ENCODE measurements at regions not wholly inside any gene's neighbourhood (a gene's known extent, or its start where the extent isn't known, plus 50 kb on each side); places are given as distances from the start of the nearest gene placed in this dataset.

DNA sequence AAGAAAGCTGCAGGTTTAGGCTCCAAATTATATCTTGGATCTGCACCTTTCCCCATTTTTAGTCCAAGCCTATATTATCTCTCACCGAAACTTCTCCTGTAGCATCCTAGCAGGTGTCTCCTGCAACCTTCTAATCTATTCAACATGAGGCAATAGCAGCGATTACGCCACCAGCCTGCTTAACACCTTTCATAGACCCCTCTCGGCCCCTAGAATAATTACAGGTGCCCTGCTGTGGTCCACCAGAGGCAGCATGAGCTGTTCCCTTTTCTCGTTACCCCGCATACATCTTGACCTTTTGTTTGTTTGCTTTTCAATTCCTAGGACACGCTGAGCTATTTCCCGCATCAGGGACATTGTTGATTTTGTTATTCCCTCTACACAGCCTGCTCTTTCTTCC is 361.9 kb downstream of the CYRIA start:
- no peaks in the 10 kb centered on the region; the same call in 1 of the 2 replicates for H3K9me2 ChIP-seq (replicated peaks; ENCODE audit: insufficient read depth, low read length)
- H3K27me3 ChIP-seq (ENCODE audit: low read length): no peaks in the 10 kb centered on the region
- H3K4me2 ChIP-seq (ENCODE audit: low read depth, low read length, poor library complexity, severe bottlenecking): no peak overlapping the region
- no peak overlapping the region for H2AFZ ChIP-seq (ENCODE audit: low read depth, low read length, severe bottlenecking)
- no peaks in the 10 kb centered on the region for H3K36me3 ChIP-seq (ENCODE audit: low read length)
- TF ChIP-seq EZH2phosphoT487 (conservative IDR thresholded peaks at IDR 0.05; ENCODE audit: low read length): no peak
- TF ChIP-seq CTCF (IDR thresholded peaks at IDR 0.05; ENCODE audit: insufficient read depth, low read length, poor library complexity, severe bottlenecking): no peak
- no peaks in the 10 kb centered on the region for H3K79me2 ChIP-seq (ENCODE audit: insufficient read depth, low read length)
- no peaks in the 10 kb centered on the region for H3F3A ChIP-seq (ENCODE audit: insufficient read depth)
- no peaks in the 10 kb centered on the region for H4K20me1 ChIP-seq (ENCODE audit: low read depth, low read length)
- no peak overlapping the region for H3K27ac ChIP-seq (ENCODE audit: low read depth, low read length)
- H3K9me3 ChIP-seq (ENCODE audit: insufficient read depth, low read length): no peaks in the 10 kb centered on the region
- H3K9ac ChIP-seq (ENCODE audit: low read length): no peak overlapping the region
- H3K4me3 ChIP-seq (ENCODE audit: insufficient read depth, low read length, poor library complexity, severe bottlenecking): no peak overlapping the region

- no peak overlapping the region for H3K4me3 ChIP-seq (ENCODE audit: insufficient read depth, low read length, poor library complexity, severe bottlenecking)
Observed at GRCh38 chr2:16303273-16303577, 362.4 kb downstream of the CYRIA start.

DNA sequence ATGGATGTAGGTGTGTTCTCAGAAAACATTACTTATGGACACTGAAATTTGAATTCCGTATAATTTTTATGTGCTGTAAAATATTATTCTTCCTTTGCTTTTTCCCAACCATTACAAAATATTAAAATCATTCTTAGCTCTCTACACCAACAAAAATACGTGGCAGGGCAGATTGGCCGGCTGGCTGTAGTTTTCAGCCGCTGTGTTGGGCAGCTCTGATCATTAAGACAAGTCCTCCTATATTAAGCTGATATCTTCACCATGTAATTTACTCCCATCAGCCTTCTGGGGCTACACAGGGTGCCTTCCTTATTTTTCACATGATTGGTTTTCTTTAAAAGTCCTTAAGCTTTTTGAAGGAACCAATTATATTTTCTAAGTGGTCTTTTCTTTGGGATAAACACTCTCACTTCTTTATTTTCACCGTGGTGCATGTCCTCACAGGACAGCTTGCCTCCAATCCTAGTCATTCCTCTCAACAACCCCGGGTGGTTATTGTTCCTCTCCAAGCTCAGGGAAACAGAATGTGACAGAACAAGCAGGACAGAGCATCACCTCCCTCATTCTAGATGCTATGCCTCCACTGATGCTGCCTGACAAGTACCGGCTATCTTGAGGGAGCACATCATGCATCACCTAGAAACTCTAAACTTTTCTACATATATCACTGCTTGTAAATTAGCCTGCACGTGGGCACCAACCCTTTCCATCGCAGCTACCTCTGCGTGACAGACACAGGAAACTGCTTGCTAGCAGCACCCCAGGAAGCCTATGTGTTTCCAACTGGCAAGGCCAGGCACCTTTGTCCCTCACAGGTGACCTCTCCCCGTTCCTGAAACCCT is 362.3 kb downstream of the MYCN start:
- H3K9me2 ChIP-seq (replicated peaks; ENCODE audit: insufficient read depth, low read length): no peaks in the 10 kb centered on the region; the same call in 1 of the 2 replicates
- no peak overlapping the region for H3K4me2 ChIP-seq (ENCODE audit: low read depth, low read length, poor library complexity, severe bottlenecking)
- no peaks in the 10 kb centered on the region for H3K9me3 ChIP-seq (ENCODE audit: insufficient read depth, low read length)
- TF ChIP-seq CTCF (IDR thresholded peaks at IDR 0.05; ENCODE audit: insufficient read depth, low read length, poor library complexity, severe bottlenecking): no peak
- TF ChIP-seq EZH2phosphoT487 (conservative IDR thresholded peaks at IDR 0.05; ENCODE audit: low read length): no peak
- no peaks in the 10 kb centered on the region for H3F3A ChIP-seq (ENCODE audit: insufficient read depth)
- no peak overlapping the region for H3K9ac ChIP-seq (ENCODE audit: low read length)
- H3K4me3 ChIP-seq (ENCODE audit: insufficient read depth, low read length, poor library complexity, severe bottlenecking): no peak overlapping the region
- no peak overlapping the region for H3K27ac ChIP-seq (ENCODE audit: low read depth, low read length)
- H3K27me3 ChIP-seq (ENCODE audit: low read length): no peaks in the 10 kb centered on the region
- H4K20me1 ChIP-seq (ENCODE audit: low read depth, low read length): no peaks in the 10 kb centered on the region
- H3K36me3 ChIP-seq (ENCODE audit: low read length): no peaks in the 10 kb centered on the region
- no peak overlapping the region for H2AFZ ChIP-seq (ENCODE audit: low read depth, low read length, severe bottlenecking)
- no peaks in the 10 kb centered on the region for H3K79me2 ChIP-seq (ENCODE audit: insufficient read depth, low read length)

More at GRCh38 chr2:16303273-16303577, 362.4 kb downstream of the CYRIA start:
- no peaks in the 10 kb centered on the region for H3K27me3 ChIP-seq (ENCODE audit: low read length)
- TF ChIP-seq CTCF (IDR thresholded peaks at IDR 0.05; ENCODE audit: insufficient read depth, low read length, poor library complexity, severe bottlenecking): no peak
- TF ChIP-seq EZH2phosphoT487 (conservative IDR thresholded peaks at IDR 0.05; ENCODE audit: low read length): no peak
- H3K36me3 ChIP-seq (ENCODE audit: low read length): no peaks in the 10 kb centered on the region
- no peaks in the 10 kb centered on the region; the same call in 1 of the 2 replicates for H3K9me2 ChIP-seq (replicated peaks; ENCODE audit: insufficient read depth, low read length)
- no peak overlapping the region for H3K27ac ChIP-seq (ENCODE audit: low read depth, low read length)
- H3F3A ChIP-seq (ENCODE audit: insufficient read depth): no peaks in the 10 kb centered on the region
- no peaks in the 10 kb centered on the region for H3K79me2 ChIP-seq (ENCODE audit: insufficient read depth, low read length)
- H3K4me2 ChIP-seq (ENCODE audit: low read depth, low read length, poor library complexity, severe bottlenecking): no peak overlapping the region
- H4K20me1 ChIP-seq (ENCODE audit: low read depth, low read length): no peaks in the 10 kb centered on the region
- H2AFZ ChIP-seq (ENCODE audit: low read depth, low read length, severe bottlenecking): no peak overlapping the region
- no peak overlapping the region for H3K9ac ChIP-seq (ENCODE audit: low read length)
- H3K9me3 ChIP-seq (ENCODE audit: insufficient read depth, low read length): no peaks in the 10 kb centered on the region
